NCI-H524 treated with DMSO at 0.1 percent for 48 hours (cell line): ENCODE measurements at regions not wholly inside any gene's neighbourhood (a gene's known extent, or its start where the extent isn't known, plus 50 kb on each side); places are given as distances from the start of the nearest gene placed in this dataset.

Experiments
- DNase-seq: peaks from one replicate; lab custom pipeline; 2025; lab: John Stamatoyannopoulos, UW

- no peak for DNase-seq
Measured at GRCh38 chr10:16360001-16360400, 76.8 kb upstream of the PTER start.

- no peak for DNase-seq
Measured at GRCh38 chr10:16360425-16360824, 76.4 kb upstream of the PTER start.

- no peak for DNase-seq
Measured at GRCh38 chr10:16361086-16361485, 75.7 kb upstream of the PTER start.

- DNase-seq = no peak
Measured at GRCh38 chr10:16363741-16364140, 73.1 kb upstream of the PTER start.

- DNase-seq = no peak
Measured at GRCh38 chr10:16367621-16368292, 69.1 kb upstream of the PTER start.

GRCh38 chr10:16381083-16381482 lies 55.7 kb upstream of the PTER start:
- no peak for DNase-seq

- peak; percentile 55 for DNase-seq
Measured at GRCh38 chr10:16384021-16384420, 52.8 kb upstream of the PTER start.

- DNase-seq = no peak
Measured at GRCh38 chr10:16386855-16387254, 50.0 kb upstream of the PTER start.
